Brain pericyte (primary cell): ENCODE measurements at regions not wholly inside any gene's neighbourhood (a gene's known extent, or its start where the extent isn't known, plus 50 kb on each side); places are given as distances from the start of the nearest gene placed in this dataset.

ENCODE experiments used
- DNase-seq: peaks from one replicate; pipeline ENCODE4 v3.0.0-alpha.2; 2012; ENCODE audit warnings: low read depth, low spot score

DNA sequence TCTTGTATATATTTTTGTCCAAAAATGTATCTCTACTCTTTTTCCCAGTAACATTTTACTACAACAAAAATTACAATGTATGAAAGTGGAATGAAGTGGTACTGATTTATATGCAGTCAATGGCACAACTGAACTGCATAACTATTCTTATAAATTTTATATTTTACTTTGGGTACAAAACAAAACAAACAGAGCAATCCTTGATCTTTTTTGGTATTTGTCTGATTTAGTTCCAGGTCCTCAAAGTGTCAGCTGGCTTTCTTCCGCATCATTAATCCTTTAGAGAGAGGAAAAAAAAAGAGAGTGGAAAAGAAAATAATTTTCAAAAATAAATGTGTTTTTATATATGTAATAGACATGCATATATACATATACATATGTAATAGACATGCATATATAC, 252.4 kb upstream of the SLIT2 start:
- DNase-seq: no peak

DNA sequence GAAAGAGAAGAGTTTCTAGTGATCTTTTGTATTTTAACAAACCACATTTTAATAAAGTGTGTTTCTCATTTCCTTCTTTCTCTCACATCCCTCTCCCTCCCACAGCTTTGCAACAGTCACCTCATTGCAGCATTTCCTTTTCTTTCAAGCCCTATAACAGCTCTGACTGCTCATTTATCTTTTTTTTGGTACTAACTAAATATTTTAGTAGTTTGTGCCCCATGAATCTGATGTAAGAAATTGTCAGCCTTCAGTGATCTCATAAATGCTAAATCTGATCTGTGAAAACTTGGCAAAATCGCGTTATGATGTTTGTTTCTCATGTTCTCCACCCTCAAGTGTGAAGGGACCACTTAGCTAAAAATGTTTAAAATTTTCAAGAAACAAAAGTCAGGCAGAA, 258.5 kb upstream of the SLIT2 start:
- DNase-seq: no peak

DNA sequence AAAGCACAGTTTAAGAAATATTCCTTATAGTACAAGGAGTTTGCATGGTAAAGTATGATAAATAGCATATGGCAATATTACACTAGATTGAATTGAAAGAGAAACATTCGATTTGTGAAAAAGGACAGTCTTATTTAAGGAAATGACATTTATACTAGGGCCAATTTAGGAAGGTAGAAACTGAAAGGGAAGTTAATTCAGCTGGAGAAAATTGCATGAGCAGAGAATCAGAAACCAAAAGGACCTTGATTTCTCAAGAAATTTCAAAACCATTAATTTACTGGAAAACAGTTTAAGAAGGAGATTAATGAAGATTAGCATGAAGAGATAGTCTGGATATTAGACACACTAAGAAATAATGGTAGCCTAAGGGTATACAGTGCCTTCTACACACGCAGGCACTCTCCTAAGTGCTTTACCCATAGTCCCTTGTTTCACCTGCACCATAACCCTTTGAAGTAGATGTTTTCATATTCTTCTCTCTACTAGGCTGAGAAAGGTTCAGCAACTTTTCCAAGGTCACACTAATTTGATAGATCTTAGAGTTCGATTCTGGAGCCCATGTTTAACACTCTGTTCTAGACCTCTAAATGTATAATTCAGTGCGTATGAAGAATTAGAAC, 259.1 kb upstream of the SLIT2 start:
- DNase-seq: no peak

DNA sequence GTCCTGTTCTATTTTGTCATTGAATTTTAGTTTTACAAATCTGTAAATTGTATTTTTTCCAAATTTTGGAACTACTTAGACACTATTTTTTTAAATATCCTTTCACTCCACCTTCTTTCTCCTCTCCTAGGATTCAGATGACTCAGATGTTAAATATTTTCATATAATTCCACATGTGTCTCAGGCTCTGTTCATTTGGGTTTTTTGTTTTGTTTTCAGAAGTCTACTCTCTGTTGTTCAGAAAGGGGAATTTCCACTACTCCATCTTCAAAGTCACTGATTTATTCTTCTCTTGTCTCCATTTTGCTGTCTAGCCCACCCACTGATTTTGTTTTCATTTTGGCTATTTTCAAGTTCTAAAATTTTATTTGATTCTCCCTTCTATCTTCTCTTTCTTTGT, 264.0 kb upstream of the SLIT2 start:
- peak; percentile 5 for DNase-seq

DNA sequence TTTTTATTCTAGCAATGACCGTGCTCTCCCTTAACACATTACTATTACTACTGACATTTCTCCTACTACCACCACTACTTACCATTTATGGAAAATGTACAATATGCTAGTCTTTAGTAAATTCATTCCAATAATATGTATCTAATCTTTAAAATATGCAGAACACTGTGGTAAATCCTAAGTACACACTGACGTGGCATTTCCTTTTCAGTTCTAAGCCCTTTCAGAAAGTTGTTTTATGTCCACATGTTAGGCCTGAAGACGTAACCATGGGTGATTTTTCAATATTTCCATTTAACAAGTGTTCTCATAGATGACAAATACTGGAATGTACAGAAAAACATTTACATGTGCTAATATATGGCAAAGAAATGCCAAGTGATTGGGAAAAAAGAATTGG, 268.6 kb upstream of the SLIT2 start:
- DNase-seq: peak; percentile 38

DNA sequence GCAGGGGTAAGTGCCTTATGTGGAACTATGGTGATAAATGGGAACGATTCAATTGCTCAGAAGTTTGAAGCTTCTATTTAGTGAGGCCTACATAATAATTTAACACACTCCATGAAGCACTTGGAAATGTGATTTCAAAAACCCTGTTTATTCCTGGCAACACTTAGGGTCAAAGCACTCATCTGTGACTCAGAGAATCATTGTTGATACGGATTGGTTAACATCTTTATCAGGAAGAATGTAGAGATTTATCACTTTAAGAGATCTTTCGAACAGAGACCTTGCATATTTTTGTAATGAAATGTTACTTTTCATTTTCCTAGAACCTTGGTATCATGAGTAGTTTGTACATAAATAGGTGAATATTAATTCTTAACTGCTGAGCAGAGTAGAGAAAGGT, 269.1 kb upstream of the SLIT2 start:
- DNase-seq: no peak

DNA sequence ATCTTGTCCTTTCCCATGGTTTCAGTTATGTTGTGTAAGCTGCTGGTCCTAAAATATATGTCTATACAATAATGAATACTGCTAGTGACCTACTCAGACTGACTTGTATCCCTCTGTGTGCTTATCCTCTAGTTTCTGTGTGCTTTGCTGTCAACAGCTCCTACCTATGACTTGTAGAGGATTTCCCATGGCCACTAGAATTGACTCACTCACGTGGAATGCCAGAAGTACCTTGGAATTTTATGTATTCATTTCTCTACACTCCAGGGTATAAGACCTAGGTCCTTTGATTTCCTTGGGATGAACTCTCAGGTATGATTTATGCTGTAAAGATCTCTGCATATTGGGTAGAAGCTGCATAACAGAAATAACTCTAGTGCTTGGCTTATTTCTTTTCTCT, 279.9 kb upstream of the SLIT2 start:
- no peak for DNase-seq

DNA sequence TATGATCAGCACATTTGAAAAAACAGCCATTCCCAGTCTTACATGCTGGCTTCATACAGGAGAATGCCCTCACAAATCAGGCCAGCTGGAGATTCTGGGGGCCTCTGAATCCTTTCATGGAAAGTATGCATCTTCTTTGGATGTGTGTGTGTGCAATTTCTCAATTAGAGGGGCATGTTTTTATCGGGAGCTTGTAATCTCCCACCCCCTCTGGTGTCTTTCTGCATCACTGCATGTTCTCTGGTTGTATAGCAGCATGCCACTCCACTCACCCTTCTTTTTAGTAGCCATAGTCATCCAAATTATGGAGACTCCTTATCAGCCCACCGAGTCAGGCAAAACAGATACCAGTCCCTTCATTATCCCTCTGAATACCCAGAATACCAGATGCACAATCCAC, 282.2 kb upstream of the SLIT2 start:
- DNase-seq: no peak

DNA sequence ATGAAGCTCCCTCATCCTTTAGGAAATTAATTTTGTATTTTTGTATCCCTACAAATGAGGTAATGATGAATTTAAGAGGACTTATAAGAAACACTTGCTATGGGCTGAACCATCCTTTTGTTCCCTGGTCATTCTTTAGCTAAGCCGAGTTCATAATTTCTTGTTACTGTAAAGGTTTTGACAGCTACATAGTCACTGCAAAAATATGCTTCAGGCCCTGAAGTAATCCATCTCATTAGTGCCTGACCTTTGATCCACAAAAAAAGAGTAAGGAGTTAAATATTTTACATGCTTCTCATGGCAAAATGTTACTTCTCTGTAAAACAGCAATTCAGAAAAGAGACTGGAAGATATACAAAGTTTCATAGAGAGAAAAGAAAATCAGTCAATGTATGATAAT, 290.6 kb upstream of the SLIT2 start:
- no peak for DNase-seq

DNA sequence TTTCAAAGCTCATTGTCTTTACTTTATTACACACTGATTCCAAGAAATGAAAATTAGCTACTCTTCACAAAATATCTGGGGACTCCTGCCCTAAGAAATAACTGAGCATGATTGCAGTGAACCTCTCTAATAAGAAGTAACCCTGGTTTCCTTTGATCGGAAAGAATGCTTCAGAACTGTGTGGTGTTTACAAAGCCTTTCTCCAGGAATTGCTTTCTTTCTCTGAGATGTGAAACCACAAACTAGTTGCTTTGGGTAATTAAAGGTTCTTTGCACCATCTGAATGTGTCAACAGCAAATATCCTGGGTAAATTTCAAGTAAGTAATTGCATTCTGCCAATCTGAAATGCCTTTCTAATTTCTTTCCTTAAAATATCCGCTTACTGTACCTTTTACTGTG, 292.9 kb upstream of the SLIT2 start:
- no peak for DNase-seq

DNA sequence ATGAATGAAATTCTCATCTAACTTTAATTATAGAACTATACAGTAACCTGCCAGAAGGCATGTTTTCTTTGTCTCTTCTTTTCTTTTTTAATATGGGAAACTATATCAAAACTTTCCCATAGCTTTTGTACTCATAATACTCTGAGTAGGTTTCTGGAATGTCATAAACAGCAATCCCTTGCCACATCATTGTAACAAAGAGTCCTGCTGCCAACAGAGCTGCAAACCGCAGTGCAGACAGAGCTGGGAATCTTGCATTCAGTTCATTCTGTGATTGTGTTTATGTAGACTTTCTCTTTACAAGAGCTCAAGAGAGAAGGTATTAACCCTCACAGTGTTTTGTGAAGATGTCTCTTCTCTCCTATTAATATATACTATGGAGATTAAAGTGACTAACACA, 304.4 kb upstream of the SLIT2 start:
- no peak for DNase-seq

DNA sequence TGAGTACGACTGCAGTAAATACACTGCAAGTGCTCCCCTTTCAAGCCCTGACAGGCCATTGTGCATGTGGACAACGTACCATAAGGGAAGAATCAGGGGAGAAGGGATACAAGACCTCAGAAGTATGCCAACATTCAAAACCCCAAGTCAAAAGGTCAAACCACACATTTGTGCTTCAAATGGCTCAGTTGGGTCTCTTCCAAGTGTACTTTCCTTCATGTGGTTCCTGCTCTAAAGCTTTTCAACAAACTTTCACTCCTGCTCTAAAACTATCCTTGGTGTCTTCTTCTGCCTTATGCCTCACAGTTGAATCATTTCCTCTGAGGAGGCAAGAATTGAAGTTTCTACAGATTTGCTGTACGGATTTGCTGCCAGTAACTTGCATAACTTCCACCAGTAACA, 305.7 kb upstream of the SLIT2 start:
- DNase-seq: peak; percentile 67

DNA sequence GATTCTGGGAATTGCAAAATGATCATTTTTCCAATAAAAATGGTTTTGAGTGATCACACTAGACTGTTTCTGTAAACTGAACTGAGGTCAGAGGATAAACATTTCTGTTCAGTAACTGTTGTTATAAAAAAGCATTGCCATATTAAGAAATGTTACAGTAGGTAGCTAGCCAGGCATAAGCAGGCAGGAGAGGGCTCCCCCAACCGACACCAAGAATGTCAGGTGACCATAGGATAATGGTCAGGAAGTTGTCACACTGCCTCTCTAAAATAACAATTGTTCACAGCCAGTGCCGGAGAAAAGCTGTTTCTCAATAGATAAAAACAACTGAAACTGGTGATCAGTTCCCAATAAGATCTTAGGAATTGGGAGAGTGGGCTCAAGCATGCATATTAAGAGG, 306.2 kb upstream of the SLIT2 start:
- DNase-seq: no peak

DNA sequence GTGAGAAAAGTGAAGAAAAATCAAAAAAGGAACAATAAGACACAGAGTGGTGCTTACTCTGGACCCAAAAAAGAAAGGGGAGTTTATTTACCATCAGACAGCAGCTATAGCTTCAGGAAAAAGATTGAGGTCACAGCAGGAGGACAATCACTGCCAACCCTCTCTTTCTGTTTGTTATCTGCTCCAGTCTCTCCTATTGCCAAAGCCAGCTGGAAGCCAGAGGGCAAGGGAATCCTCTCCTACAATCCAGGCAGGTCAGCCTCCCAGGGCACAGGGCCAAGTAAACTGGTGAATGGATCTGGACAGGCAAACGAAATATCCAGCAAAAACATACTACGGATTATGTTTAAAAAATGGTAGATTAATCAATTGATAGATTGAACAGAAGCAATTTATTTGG, 306.9 kb upstream of the SLIT2 start:
- DNase-seq: no peak

DNA sequence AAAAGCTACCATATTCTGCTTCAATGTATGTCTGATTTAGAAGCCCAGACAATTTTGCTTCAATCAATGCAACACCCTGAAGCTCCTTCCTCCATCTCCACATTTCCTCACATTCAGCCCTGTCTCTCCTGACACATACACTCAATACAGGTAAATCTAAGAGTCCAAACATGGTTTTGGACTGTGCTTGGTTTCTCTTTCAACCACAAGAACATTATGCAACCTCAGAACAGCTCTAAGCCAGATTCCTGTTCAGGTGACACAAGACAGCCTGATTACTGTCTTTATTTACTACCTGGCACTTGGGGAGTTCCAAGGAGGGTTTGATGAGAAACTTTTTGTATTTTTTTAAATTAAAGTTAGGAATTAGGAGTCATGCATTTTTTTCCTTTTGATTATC, 307.5 kb upstream of the SLIT2 start:
- DNase-seq: no peak

DNA sequence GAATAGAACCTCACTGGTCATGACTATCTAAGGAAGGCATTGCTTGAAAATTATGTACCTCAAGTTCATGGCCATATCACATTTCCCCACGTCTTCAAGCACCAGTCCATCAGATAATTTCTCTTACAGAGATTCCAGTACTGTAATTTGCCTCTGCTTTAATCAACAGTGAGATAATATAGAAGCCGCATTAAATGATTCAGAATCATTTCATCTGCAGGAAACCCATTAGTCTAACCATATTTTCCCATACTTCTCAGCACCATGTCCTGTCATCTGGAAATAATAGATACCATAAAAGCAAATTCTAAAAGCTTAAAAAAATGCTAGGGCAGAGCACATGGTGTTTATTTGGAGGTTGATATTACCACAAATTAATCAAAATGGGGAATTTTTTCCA, 310.3 kb upstream of the SLIT2 start:
- no peak for DNase-seq

DNA sequence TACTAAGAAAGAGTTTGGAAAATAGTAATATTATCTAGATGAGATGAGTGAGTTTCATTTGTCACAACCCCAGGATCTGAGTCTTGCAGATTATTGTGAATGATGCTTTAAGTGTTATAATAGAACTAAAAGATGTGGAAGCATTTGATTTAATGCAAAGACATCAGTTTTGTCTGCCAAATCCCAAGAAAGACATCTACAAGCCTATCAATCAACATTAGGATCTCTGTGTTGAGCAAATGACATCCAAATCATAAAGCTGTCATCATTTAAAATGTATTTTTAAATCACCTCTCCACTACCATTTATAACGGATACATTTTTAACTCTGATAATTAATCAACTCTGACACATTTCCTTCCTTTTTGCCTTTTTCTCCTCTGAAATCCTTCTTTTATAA, 310.8 kb upstream of the SLIT2 start:
- DNase-seq: no peak

DNA sequence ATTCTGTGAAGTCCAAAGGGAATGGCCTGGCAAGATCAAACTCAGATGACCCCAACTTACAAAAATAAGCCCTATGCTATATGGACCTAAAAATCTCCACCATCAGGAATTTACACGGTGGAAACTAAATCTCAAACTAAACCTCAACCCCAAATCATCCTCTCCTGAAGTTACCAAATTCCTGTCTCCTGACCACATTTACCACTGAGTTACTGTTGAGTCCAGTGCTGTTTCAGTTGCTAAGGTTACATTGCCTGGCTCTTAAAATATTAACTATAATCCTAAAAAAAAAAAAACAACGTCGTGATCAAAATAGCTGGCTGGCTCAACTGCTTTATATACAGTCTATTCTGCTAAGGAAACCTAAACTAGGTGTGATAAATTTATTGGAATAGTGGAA, 315.2 kb upstream of the SLIT2 start:
- no peak for DNase-seq

DNA sequence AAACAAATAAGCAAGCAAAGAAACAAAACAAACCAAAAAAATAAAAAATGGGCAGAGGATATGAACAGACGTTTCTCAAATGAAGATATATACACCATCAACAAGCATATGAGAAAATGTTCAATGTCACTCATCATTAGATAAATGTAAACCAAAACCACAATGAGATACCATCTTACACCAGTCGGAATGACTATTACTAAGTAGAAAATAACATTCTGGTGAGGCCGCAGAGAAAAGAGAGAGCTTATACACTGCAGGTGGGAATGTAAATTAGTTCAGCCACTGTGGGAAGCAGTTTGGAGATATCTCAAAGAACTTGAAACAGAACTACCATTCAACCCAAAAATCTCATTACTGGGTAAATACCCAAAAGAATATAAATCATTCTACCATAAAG, 321.0 kb upstream of the SLIT2 start:
- DNase-seq: no peak

DNA sequence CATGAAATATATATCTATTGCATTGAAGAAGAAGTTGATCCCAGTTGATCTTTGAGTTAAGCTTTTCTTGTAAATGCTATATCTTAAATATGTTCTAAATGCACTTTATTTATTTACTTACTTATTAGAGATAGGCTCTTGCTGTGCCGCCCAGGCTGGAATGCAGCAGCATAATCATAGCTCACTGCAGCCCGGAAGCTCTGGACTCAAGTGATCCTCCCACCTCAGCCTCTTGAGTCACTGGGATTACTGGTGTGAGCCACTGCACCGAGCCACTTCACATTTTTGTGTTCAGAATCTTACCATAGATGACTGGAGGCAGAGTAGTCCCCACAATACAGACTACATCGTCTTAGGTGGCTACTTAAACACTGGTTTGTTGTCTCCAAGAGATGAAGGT, 324.3 kb upstream of the SLIT2 start:
- no peak for DNase-seq

DNA sequence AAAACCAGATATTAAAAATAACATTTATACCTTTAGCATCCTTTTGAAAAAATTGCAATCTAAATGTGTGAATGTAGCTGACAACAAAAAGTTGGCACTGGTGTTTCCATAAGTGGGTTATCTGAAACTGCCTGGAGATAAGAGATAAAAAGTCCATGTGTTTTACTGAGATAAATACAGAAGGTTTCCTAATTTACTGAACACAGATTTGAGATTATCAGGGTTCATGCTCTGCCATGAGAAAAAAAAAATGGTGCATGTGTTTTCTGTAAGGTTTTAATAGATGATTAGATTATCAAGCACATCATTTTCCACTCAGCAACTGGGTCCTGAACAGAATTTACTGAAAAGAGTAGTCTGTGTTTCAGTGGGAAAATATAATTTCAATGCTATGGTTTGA, 326.2 kb upstream of the SLIT2 start:
- no peak for DNase-seq

DNA sequence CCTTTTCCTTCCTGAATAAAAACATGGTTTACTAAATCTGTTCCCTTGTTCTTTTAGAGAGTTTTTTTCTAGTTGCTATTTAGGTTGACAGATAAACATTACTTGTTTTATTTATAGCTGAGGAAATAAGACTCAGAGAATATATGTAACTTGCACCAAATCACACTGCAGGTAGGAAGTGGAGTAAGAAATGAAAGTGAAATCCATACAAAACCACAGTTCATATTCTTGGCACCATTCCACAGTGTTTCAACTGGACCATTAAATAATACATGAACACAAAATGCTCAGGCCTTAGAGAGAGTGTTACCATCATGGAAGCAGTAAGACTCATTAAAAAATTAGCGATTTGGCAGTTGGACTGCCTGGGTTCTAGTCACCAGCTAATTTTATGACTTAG, 326.9 kb upstream of the SLIT2 start:
- DNase-seq: no peak

DNA sequence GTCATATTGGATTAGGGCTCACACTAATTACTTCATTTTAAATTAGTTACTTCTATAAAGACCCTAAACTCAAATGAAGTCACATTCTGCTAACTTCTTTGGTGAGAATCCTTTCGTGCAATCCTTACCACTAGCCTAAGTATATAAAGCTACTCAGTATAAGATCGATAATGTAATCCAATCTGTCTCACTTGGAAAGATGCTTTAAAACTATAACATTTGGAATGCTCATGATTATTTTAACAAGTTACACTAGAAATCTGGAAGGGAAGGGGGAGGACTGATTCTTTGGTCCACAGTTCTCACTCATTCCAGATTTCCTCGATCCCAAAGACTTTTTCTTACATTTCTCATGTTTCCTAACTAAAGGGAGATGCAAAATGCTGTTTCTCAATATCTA, 336.4 kb upstream of the SLIT2 start:
- no peak for DNase-seq

DNA sequence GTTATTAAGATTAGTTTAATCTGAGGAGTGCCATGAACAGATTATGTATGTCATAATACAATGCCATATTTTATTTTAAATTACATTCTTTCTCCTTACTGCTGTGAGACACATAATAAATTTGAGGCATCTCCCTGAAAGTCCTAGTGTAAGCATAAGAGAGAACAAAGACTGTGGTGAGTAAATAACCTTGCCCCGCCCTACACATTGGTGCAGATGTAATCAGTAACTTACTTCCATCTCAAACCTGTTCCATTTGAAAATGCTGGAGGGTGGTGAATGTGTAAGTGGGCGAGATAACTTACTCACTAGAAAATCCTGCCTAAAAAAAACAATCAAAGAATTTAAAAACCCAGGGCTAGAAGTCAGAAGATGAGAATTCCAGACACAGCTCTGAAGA, 338.1 kb upstream of the SLIT2 start:
- DNase-seq: no peak
